GM20000 (cell line): ENCODE measurements at regions not wholly inside any gene's neighbourhood (a gene's known extent, or its start where the extent isn't known, plus 50 kb on each side); places are given as distances from the start of the nearest gene placed in this dataset.
"Not testable (repeated sequence)": the region's sequence is repeated elsewhere in the genome, so short reads cannot be mapped to it uniquely, and the experiment has no call there.

Source experiments
- DNase-seq: peaks from one replicate; pipeline ENCODE4 v3.0.0; 2012; ENCODE audit warnings: low spot score
- TF ChIP-seq, protein P1 (sequence below): IDR thresholded peaks from 2 replicates; pipeline ENCODE4 v1.5.1; 2012; ENCODE audit warnings: mild to moderate bottlenecking, control low read depth; ENCODE audit errors: extremely low read depth, missing control alignments

DNA sequence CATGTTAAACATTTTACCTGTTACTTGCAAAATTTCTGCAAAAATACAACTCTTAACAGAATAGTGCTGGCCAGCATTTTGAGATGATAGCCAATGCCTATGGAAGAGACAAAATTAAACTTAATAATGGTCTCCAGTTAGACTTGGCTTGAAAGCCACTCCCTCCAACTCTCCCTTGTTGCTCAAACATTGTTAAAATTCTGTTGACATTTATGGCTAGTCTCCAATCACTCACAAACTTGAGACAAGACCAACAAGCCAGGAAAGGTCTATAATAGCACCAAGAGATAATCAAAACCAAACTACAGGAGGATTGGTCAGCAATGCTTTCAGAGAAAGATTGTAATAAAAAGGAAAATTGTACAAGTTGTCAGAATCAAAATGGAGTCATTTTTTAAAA is 770.7 kb upstream of the NXPH2 start:
- TF ChIP-seq, protein P1, sequence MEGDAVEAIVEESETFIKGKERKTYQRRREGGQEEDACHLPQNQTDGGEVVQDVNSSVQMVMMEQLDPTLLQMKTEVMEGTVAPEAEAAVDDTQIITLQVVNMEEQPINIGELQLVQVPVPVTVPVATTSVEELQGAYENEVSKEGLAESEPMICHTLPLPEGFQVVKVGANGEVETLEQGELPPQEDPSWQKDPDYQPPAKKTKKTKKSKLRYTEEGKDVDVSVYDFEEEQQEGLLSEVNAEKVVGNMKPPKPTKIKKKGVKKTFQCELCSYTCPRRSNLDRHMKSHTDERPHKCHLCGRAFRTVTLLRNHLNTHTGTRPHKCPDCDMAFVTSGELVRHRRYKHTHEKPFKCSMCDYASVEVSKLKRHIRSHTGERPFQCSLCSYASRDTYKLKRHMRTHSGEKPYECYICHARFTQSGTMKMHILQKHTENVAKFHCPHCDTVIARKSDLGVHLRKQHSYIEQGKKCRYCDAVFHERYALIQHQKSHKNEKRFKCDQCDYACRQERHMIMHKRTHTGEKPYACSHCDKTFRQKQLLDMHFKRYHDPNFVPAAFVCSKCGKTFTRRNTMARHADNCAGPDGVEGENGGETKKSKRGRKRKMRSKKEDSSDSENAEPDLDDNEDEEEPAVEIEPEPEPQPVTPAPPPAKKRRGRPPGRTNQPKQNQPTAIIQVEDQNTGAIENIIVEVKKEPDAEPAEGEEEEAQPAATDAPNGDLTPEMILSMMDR: no peak
- DNase-seq: no peak

DNA sequence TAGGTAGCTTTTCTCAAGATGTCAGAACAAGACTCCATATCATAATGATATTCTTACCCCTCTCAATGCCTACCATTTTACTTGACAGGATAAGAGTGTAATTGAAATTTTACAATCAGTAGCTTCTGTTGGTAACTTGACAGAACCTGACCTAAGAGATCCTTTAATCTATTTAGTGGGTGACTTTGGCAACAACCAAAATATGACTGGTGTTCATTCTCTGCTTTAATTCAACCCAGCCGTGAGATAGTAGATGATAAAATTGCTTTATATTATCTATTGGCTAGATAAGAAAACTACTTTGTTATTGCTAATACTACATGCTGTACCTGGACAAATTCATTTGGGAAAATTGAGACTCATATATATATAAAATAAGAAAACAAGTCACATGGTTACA is 770.2 kb upstream of the NXPH2 start:
- TF ChIP-seq, protein P1: no peak
- DNase-seq: no peak

DNA sequence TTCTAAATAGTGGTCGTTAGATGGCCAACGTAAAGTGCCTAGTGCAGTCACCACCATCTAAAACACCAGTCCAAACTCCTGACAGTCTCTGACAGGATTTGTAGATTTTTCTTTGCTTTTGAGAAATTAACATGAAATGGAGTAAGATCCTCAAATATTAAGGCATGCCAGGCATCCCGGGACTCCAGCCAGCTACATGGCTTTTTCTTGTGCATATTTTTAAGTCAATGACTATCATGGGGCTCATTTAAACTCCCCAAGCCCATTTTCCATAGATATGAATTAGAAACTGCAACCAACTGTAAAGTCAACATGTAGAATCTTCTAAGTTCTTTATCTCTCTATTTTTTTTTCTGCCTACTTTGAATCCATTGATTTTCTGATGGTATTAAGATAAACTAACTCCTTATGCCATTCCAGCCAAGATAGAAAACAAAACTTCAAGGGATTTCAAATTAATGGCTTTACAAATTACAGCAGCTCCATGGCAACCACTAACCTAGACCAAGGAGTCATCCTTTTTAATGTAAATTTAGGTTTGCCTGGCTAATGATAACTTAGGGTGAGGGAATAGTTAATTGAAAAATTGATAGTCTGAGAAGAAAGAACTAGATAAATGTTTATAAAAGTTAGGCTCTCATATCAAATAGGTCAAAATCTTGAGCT is 764.1 kb upstream of the NXPH2 start:
- DNase-seq: no peak
- TF ChIP-seq, protein P1: no peak

DNA sequence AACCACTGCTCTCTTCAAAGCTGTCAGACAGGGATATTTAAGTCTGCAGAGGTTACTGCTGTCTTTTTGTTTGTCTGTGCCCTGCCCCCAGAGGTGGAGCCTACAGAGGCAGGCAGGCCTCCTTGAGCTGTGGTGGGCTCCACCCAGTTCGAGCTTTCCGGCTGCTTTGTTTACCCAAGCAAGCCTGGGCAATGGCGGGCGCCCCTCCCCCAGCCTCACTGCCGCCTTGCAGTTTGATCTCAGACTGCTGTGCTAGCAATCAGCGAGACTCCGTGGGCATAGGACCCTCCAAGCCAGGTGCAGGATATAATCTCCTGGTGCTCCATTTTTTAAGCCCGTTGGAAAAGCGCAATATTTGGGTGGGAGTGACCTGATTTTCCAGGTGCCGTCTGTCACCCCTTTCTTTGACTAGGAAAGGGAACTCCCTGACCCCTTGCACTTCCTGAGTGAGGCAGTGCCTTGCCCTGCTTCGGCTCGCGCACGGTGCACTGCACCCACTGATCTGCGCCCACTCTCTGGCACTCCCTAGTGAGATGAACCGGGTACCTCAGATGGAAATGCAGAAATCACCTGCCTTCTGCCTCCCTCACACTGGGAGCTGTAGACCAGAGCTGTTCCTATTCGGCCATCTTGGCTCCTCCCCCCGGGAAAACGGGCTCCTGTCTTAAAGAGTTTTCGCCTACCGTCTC is 758.3 kb upstream of the NXPH2 start:
- DNase-seq: not testable (repeated sequence)

DNA sequence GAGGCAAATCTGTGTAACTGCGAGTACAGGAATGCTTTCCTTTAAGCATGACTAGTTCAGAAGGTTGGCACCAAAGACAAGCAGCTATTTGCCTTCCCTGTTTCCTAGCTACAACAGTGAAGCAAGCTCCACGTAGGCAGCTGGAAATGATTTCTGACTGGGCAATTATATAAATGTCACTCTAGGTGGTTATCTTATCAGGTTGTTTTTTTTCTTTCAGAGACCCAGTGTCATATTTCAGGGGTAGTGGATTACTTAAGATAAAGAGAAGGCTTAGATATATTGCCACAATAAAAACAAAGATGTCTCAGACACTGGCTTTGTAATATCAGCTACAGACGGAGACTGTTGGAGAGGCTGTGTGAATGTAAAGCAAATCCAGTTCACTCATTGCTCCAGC is 748.9 kb upstream of the NXPH2 start:
- TF ChIP-seq, protein P1: no peak
- DNase-seq: no peak

DNA sequence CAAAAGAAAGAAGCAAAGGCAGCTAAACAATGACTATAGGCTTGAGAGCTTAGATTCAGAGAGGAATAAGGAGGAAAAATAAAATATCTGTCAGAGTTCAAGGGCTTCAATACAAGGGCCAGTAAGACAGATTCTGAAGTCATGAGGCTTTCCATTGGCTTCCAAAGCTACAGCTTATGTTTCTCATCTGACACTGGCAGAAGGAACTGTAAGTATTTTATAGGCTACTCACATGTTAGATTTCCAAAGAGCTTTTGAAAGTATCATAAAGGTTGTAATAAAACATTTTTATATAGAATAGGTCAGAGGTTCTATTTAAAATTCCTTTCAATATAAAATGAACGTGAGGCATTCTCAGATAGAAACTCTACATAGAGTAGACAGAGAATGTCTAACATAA is 746.6 kb upstream of the NXPH2 start:
- TF ChIP-seq, protein P1: no peak
- DNase-seq: no peak

DNA sequence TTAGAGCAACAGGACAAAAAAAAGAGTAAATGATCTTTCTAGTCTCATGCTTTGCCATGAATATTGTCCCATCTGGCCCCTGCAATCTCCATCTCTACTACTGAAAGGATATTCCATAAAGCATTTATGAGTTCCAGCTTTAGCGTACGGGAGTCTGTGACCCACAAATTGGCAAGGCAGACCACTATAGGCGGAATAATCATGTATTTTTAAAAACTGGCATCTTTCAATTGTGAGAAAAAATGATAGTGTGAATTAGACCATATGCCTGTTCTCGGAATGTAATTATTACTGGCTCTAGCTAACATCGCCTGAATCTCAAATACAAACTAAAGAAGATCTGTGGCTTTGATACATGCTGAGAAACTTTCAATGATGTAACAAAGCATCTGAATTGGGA is 738.1 kb upstream of the NXPH2 start:
- no peak for DNase-seq
- TF ChIP-seq, protein P1: no peak

DNA sequence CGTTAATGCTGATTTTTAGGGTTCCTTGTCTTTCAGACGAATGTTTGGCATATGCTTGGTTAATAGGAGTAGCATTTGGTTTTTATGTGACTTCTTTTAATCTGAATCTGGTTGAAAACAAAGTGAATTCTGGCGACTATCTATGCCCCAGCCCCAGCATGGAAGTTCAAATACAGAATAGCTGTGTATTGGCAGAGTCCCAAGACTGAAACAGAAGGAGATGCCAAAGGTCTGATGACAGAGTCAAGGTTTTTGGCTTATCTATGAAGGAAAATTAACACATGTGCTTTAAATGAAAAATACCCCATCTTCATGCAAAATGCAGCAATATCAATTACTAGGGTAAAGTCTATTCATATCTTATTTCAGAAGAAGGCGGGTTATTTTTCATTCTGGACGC is 734.8 kb upstream of the NXPH2 start:
- TF ChIP-seq, protein P1: no peak
- DNase-seq: no peak
